ENCODE measurements at regions not wholly inside any gene's neighbourhood (a gene's known extent, or its start where the extent isn't known, plus 50 kb on each side); places are given as distances from the start of the nearest gene placed in this dataset.

DNA sequence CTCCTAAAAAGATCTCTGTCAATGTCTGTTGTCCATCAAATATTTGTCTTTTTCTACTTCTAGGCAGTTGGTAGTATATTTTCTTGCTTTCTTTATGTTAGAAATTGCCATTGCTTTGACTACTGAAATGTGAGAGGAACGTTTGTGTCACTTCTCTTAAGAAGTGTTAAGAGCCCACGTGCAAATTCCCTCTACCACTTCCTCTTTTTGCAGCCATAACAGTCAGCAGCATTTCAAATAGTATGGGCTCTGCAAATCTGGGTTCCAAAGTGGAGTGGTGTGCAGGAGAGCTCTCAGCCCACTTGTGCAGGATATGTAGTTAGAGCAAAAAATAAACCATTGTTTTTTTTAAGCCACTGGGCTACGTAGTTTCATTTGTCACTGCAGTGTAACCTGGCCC is 314.0 kb downstream of the MEIS1 start:
- Histone ChIP-seq H3K36me3 (ENCODE audit: control insufficient read depth, insufficient read depth, low read length) (no peaks in the 10 kb centered on the region), H3K27me3 (ENCODE audit: control insufficient read depth, insufficient read depth, low read length, poor library complexity, severe bottlenecking) (no peaks in the 10 kb centered on the region), H3K27ac (ENCODE audit: low read depth, low read length) (no peak overlapping the region), H3K4me1 (ENCODE audit: control insufficient read depth, insufficient read depth, low read length) (no peaks in the 10 kb centered on the region), H3K9ac (ENCODE audit: extremely low read depth, low read length, poor library complexity, severe bottlenecking) (no peak overlapping the region), H3K9me3 (ENCODE audit: control insufficient read depth, low read length) (no peaks in the 10 kb centered on the region), H3K4me3 (ENCODE audit: low read length) (no peak overlapping the region)
- Mint-ChIP-seq H3K27me3 (ENCODE audit: insufficient read depth) (no peaks in the 10 kb centered on the region), H3K36me3 (ENCODE audit: low read depth) (no peaks in the 10 kb centered on the region), H3K4me1 (no peaks in the 10 kb centered on the region), H3K27ac (no peak overlapping the region), H3K4me3 (no peak overlapping the region), H3K9me3 (no peaks in the 10 kb centered on the region)
- WGBS, 2 experiments (ENCODE audit: insufficient coverage in 1 of 2, insufficient read length in 1 of 2), result 77% methylated on average over 3 of the region's 3 CpGs; no CpG with 5 or more reads in 1 of the 2 experiments
- DNase-seq, result no peak
- TF ChIP-seq, protein P1, sequence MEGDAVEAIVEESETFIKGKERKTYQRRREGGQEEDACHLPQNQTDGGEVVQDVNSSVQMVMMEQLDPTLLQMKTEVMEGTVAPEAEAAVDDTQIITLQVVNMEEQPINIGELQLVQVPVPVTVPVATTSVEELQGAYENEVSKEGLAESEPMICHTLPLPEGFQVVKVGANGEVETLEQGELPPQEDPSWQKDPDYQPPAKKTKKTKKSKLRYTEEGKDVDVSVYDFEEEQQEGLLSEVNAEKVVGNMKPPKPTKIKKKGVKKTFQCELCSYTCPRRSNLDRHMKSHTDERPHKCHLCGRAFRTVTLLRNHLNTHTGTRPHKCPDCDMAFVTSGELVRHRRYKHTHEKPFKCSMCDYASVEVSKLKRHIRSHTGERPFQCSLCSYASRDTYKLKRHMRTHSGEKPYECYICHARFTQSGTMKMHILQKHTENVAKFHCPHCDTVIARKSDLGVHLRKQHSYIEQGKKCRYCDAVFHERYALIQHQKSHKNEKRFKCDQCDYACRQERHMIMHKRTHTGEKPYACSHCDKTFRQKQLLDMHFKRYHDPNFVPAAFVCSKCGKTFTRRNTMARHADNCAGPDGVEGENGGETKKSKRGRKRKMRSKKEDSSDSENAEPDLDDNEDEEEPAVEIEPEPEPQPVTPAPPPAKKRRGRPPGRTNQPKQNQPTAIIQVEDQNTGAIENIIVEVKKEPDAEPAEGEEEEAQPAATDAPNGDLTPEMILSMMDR (conservative IDR thresholded peaks at IDR 0.05), result no peak

DNA sequence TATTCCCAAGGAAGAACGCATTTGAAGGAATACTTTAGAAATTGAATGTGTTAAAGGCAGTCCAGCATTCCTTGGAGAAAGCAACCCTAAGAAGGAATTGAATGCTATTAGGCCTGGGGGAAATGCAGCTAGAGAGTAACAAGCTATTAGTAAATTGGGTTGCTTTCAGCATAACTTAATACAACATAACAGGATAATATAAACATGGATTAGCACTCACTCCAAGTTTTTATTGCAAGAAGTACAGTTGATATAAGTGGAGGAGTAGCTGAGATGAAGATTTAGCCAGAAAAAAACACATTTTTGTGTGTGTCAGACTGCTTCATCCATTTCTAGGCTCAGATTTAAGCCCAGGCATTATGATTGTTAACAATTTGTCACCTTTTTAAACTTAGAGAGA is 314.6 kb downstream of the MEIS1 start:
- Histone ChIP-seq H3K4me3 (ENCODE audit: low read length) (no peak overlapping the region), H3K9me3 (ENCODE audit: control insufficient read depth, low read length) (no peaks in the 10 kb centered on the region), H3K27ac (ENCODE audit: low read depth, low read length) (no peak overlapping the region), H3K27me3 (ENCODE audit: control insufficient read depth, insufficient read depth, low read length, poor library complexity, severe bottlenecking) (no peaks in the 10 kb centered on the region), H3K36me3 (ENCODE audit: control insufficient read depth, insufficient read depth, low read length) (no peaks in the 10 kb centered on the region), H3K9ac (ENCODE audit: extremely low read depth, low read length, poor library complexity, severe bottlenecking) (no peak overlapping the region), H3K4me1 (ENCODE audit: control insufficient read depth, insufficient read depth, low read length) (no peaks in the 10 kb centered on the region)
- no peaks in the 10 kb centered on the region for H3K27me3 Mint-ChIP-seq (ENCODE audit: insufficient read depth)
- H3K36me3 Mint-ChIP-seq (ENCODE audit: low read depth), result no peaks in the 10 kb centered on the region
- H3K9me3 Mint-ChIP-seq, result no peaks in the 10 kb centered on the region
- TF ChIP-seq, protein P1 (conservative IDR thresholded peaks at IDR 0.05), result no peak
- no peaks in the 10 kb centered on the region for H3K4me1 Mint-ChIP-seq
- WGBS, 2 experiments (ENCODE audit: insufficient coverage in 1 of 2, insufficient read length in 1 of 2), result 79% methylated on average over 1 of the region's 1 CpG; no CpG with 5 or more reads in 1 of the 2 experiments
- DNase-seq, result no peak
- H3K4me3 Mint-ChIP-seq, result no peak overlapping the region
- no peak overlapping the region for H3K27ac Mint-ChIP-seq

DNA sequence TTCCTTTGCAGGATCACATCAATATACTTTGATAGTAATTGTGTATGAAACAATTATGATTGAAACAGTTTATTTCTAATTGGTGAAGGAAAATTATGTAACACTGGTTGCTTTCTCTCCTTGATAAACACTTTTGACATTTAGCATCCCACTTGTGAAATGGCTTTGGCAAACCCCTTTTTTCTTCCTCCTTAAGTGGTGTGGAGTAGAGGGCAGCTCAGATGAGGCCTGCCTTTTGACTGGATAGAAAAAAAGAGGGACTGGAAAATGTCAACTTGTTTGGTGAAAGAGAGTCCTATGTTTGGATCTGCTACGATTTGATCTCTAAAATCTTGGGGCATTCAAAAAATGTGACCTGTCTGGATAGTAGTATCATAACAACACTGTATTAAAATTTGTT is 318.3 kb downstream of the MEIS1 start:
- no peaks in the 10 kb centered on the region for H3K36me3 Mint-ChIP-seq (ENCODE audit: low read depth)
- no peaks in the 10 kb centered on the region for H3K4me1 Mint-ChIP-seq
- H3K4me3 Mint-ChIP-seq, result no peak overlapping the region
- Histone ChIP-seq H3K36me3 (ENCODE audit: control insufficient read depth, insufficient read depth, low read length) (no peaks in the 10 kb centered on the region), H3K9me3 (ENCODE audit: control insufficient read depth, low read length) (no peaks in the 10 kb centered on the region), H3K4me3 (ENCODE audit: low read length) (no peak overlapping the region), H3K4me1 (ENCODE audit: control insufficient read depth, insufficient read depth, low read length) (no peaks in the 10 kb centered on the region), H3K27ac (ENCODE audit: low read depth, low read length) (no peak overlapping the region), H3K9ac (ENCODE audit: extremely low read depth, low read length, poor library complexity, severe bottlenecking) (no peak overlapping the region), H3K27me3 (ENCODE audit: control insufficient read depth, insufficient read depth, low read length, poor library complexity, severe bottlenecking) (no peaks in the 10 kb centered on the region)
- TF ChIP-seq, protein P1 (conservative IDR thresholded peaks at IDR 0.05), result no peak
- H3K9me3 Mint-ChIP-seq, result peaks cover 8% of the 10 kb centered on the region
- no peak overlapping the region for H3K27ac Mint-ChIP-seq
- no peaks in the 10 kb centered on the region for H3K27me3 Mint-ChIP-seq (ENCODE audit: insufficient read depth)
- no peak for DNase-seq
- 86% methylated on average over 1 of the region's 1 CpG; no CpG with 5 or more reads in 1 of the 2 experiments for WGBS, 2 experiments (ENCODE audit: insufficient coverage in 1 of 2, insufficient read length in 1 of 2)
